ENCODE measurements at regions not wholly inside any gene's neighbourhood (a gene's known extent, or its start where the extent isn't known, plus 50 kb on each side); places are given as distances from the start of the nearest gene placed in this dataset.

- TF ChIP-seq CTCF (IDR thresholded peaks at IDR 0.05; ENCODE audit: control extremely low read depth in 1 of 3, insufficient read depth in 1 of 3, low read depth in 1 of 3, low read length in 3 of 3) (no peak), KDM5A (IDR thresholded peaks at IDR 0.05; ENCODE audit: low read length) (no peak)
Measured at GRCh38 chr15:95994418-95994817, 336.1 kb upstream of the NR2F2 start (continued).

All from H1 (cell line).